Sigmoid colon (tissue), 6 donors: ENCODE measurements at regions not wholly inside any gene's neighbourhood (a gene's known extent, or its start where the extent isn't known, plus 50 kb on each side); places are given as distances from the start of the nearest gene placed in this dataset.

ENCODE experiments used
- DNase-seq: peaks from one replicate; pipeline ENCODE4 v3.0.0-alpha.2; 2019
- H3K27ac ChIP-seq, 4 donors: fragments of 200-600 bp; sonication (generic); one replicate each; pipeline ENCODE4 v1.5.1; 2016 to 2019; ENCODE audit warnings: mild to moderate bottlenecking in 1 of 4
- H3K27me3 ChIP-seq, 3 donors: fragments of 200-600 bp; sonication (generic); one replicate each; pipeline ENCODE4 v1.5.1; 2019; ENCODE audit warnings: mild to moderate bottlenecking in 1 of 3
- H3K36me3 ChIP-seq, 4 donors: fragments of 200-600 bp; sonication (generic); one replicate each; pipeline ENCODE4 v1.5.1; 2016 to 2019
- H3K4me1 ChIP-seq, 4 donors: fragments of 200-600 bp; sonication (generic); one replicate each; pipeline ENCODE4 v1.5.1; 2017 to 2019
- H3K4me3 ChIP-seq, 4 donors: fragments of 200-600 bp; sonication (generic); one replicate each; pipeline ENCODE4 v1.5.1; 2017 to 2019; ENCODE audit warnings: mild to moderate bottlenecking in 2 of 4, moderate library complexity in 1 of 4
- H3K9me3 ChIP-seq, 4 donors: fragments of 200-600 bp in 3 of 4; sonication (generic) in 3 of 4; one replicate each; pipeline versions ENCODE4 v1.5.1 to v1.6.1; 2013 to 2019
- CTCF ChIP-seq, 4 experiments: fragments of 450-650 bp in 3 of 4; fragments of 200-600 bp in 1 of 4; IDR thresholded peaks; one replicate each; pipeline ENCODE4 v1.5.1; 2016 to 2019; ENCODE audit warnings: antibody characterized with exemption in 4 of 4, mild to moderate bottlenecking in 3 of 4, moderate library complexity in 2 of 4
- EP300 ChIP-seq, 4 donors: sonication (generic); formaldehyde crosslinking; IDR thresholded peaks; one replicate each; pipeline ENCODE4 v1.6.1; 2017; ENCODE audit warnings: antibody characterized with exemption in 4 of 4
- POLR2A ChIP-seq, 2 donors: fragments of 450-650 bp; IDR thresholded peaks; one replicate each; pipeline ENCODE4 v1.6.1; 2016; ENCODE audit warnings: antibody characterized with exemption in 2 of 2, mild to moderate bottlenecking in 2 of 2, moderate library complexity in 2 of 2
- POLR2AphosphoS5 ChIP-seq, 4 donors: sonication (generic); formaldehyde crosslinking; IDR thresholded peaks; one replicate each; pipeline ENCODE4 v1.6.1; 2017; ENCODE audit warnings: antibody characterized with exemption in 4 of 4
- WGBS, 2 donors: extraction: QIAGEN DNeasy Blood & Tissue Kit; methylation state at CpG; one replicate each; pipeline ENCODE4 v1.1.7; 2013; 5-methylcytosine and 5-hydroxymethylcytosine counted together
- intact Hi-C: fragments of 100-400 bp; cut with DNase I; formaldehyde crosslinking; loops from one replicate; pipeline ENCODE4 v1.15.1; 2023
- donor health status: healthy with polysubstance abuse.
- donor health status: healthy.

DNA sequence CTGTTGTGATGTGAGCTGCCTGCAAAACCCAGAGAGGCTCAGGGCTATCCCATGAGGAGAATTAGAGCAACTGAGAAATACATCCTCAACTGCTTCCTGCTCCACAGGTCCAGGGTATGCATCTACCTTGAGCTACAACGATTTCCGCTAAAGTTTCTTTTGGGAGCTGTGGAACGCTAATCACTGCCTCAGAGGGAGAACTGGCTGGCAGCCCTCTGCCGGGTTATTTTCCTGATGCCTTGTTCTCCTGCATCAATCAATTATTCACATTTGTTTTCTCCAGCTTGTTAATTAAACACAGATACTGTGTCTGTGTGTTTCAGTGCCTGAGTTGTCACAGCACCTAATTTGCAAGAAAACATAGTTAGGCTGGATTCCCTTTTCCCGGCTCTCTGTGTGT lies 211.1 kb upstream of the PLET1 start:
- Histone ChIP-seq H3K27ac (no peak overlapping the region), H3K4me3 (no peak overlapping the region), H3K27me3 (no peaks in the 10 kb centered on the region), H3K36me3 (no peaks in the 10 kb centered on the region), H3K9me3 (no peaks in the 10 kb centered on the region), H3K4me1 (no peaks in the 10 kb centered on the region)
- WGBS, 2 donors, result 80 to 81% methylated on average over 5 of the region's 5 CpGs
- TF ChIP-seq POLR2AphosphoS5 (IDR thresholded peaks at IDR 0.05), result no peak
- TF ChIP-seq EP300 (IDR thresholded peaks at IDR 0.05), result no peak
- TF ChIP-seq POLR2A (IDR thresholded peaks at IDR 0.05), result no peak
- TF ChIP-seq CTCF (IDR thresholded peaks at IDR 0.05), result no peak
- DNase-seq, result no peak
- intact Hi-C loops, result no loop called here

GRCh38 chr11:112477152-112477551 lies 216.5 kb upstream of the PLET1 start:
- intact Hi-C loops, result no loop called here

DNA sequence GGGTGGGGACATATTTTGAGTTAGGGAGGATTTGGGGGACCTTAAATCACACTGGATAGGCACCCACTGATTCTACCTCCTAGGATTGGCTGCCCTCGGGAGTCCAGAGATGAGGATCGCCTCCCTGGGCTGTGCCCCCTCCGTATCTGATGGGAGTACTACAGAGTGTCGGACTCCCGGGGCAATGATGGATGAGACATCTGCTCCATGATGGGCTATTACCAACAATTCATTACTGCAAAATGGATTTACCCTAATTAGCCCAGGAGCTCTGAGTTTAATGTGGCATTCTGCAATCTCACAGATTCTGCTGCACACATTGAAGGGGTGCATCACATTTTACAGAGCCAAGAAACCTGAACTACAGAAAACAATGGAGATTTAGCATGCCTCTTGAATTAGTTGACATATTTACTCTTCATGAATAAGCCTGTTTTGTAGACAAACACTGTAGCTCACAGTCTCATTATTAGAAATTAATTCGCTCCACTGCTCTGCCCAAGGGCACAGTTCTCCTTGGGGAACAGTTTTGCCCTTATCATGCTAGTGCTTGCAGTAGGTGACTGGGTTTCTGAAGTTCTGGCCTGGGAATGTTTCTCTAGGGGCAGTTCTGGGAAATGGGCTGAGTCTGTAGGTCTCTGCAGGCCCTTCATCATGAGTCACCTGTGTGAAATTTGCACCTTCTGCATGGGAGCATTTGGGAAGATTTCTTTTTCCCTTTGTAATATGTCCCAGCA lies 217.1 kb upstream of the PLET1 start:
- no peaks in the 10 kb centered on the region for H3K36me3 ChIP-seq
- TF ChIP-seq POLR2A (IDR thresholded peaks at IDR 0.05) (no peak), POLR2AphosphoS5 (IDR thresholded peaks at IDR 0.05) (no peak), EP300 (IDR thresholded peaks at IDR 0.05) (no peak), CTCF (IDR thresholded peaks at IDR 0.05) (no peak)
- WGBS, 2 donors, result 87 to 88% methylated on average over 6 of the region's 6 CpGs
- no peak overlapping the region for H3K27ac ChIP-seq
- no peaks in the 10 kb centered on the region for H3K9me3 ChIP-seq
- H3K27me3 ChIP-seq, result no peaks in the 10 kb centered on the region
- H3K4me1 ChIP-seq, result no peaks in the 10 kb centered on the region
- no peak for DNase-seq
- intact Hi-C loops, result no loop called here
- no peak overlapping the region for H3K4me3 ChIP-seq

More at GRCh38 chr11:112477152-112477551, 216.5 kb upstream of the PLET1 start:
- Histone ChIP-seq H3K27ac (no peak overlapping the region), H3K9me3 (no peaks in the 10 kb centered on the region), H3K27me3 (no peaks in the 10 kb centered on the region), H3K36me3 (no peaks in the 10 kb centered on the region), H3K4me3 (no peak overlapping the region), H3K4me1 (no peaks in the 10 kb centered on the region)
- no peak for TF ChIP-seq CTCF (IDR thresholded peaks at IDR 0.05)
- no peak for TF ChIP-seq EP300 (IDR thresholded peaks at IDR 0.05)
- TF ChIP-seq POLR2A (IDR thresholded peaks at IDR 0.05), result no peak
- no peak for TF ChIP-seq POLR2AphosphoS5 (IDR thresholded peaks at IDR 0.05)
- no peak for DNase-seq
- WGBS, 2 donors, result 89 to 95% methylated on average over 2 of the region's 2 CpGs

- WGBS, 2 donors, result 90 to 93% methylated on average over 4 of the region's 4 CpGs
- no peak for DNase-seq
Measured at GRCh38 chr11:112478806-112479205, 218.1 kb upstream of the PLET1 start.

More at GRCh38 chr11:112478806-112479205, 218.1 kb upstream of the PLET1 start:
- H3K9me3 ChIP-seq, result no peaks in the 10 kb centered on the region
- intact Hi-C loops, result no loop called here
- H3K36me3 ChIP-seq, result no peaks in the 10 kb centered on the region
- no peak for TF ChIP-seq POLR2A (IDR thresholded peaks at IDR 0.05)
- TF ChIP-seq CTCF (IDR thresholded peaks at IDR 0.05), result no peak
- no peak for TF ChIP-seq EP300 (IDR thresholded peaks at IDR 0.05)
- TF ChIP-seq POLR2AphosphoS5 (IDR thresholded peaks at IDR 0.05), result no peak
- H3K4me1 ChIP-seq, result no peaks in the 10 kb centered on the region
- no peak overlapping the region for H3K27ac ChIP-seq
- no peak overlapping the region for H3K4me3 ChIP-seq
- no peaks in the 10 kb centered on the region for H3K27me3 ChIP-seq
